Small intestine (tissue), 7 donors: ENCODE measurements at regions not wholly inside any gene's neighbourhood (a gene's known extent, or its start where the extent isn't known, plus 50 kb on each side); places are given as distances from the start of the nearest gene placed in this dataset.

ENCODE experiments used
- DNase-seq, 2 donors: peaks; one replicate each; pipeline versions ENCODE4 v3.0.0 to v3.0.0-alpha.2; 2013
- FAIRE-seq: peaks from 2 replicates; lab custom pipeline; 2012; peaks lifted over from hg19 to GRCh38; lab: Jason Lieb, UNC
- H3K27ac ChIP-seq, 3 donors: one replicate each; pipeline ENCODE4 v1.5.1; 2013; ENCODE audit warnings: low read length in 2 of 3, mild to moderate bottlenecking in 2 of 3, control low read depth in 1 of 3, inconsistent platforms in 1 of 3, low read depth in 1 of 3, moderate library complexity in 1 of 3
- H3K27me3 ChIP-seq, 3 donors: one replicate each; pipeline ENCODE4 v1.6.1; 2013; ENCODE audit warnings: low read length in 3 of 3, inconsistent platforms in 1 of 3; ENCODE audit not compliant: control insufficient read depth in 3 of 3, insufficient read depth in 3 of 3
- H3K36me3 ChIP-seq, 3 donors: one replicate each; pipeline ENCODE4 v1.6.1; 2013; ENCODE audit warnings: low read length in 3 of 3, inconsistent platforms in 1 of 3, low read depth in 1 of 3, mild to moderate bottlenecking in 1 of 3, moderate library complexity in 1 of 3; ENCODE audit not compliant: control insufficient read depth in 3 of 3, insufficient read depth in 2 of 3
- H3K4me1 ChIP-seq, 3 donors: one replicate each; pipeline ENCODE4 v1.6.1; 2013; ENCODE audit warnings: low read length in 2 of 3, inconsistent platforms in 1 of 3, low read depth in 1 of 3, mild to moderate bottlenecking in 1 of 3, moderate library complexity in 1 of 3; ENCODE audit not compliant: control insufficient read depth in 3 of 3, insufficient read depth in 2 of 3
- H3K4me3 ChIP-seq, 3 donors: one replicate each; pipeline ENCODE4 v1.5.1; 2013; ENCODE audit warnings: low read length in 3 of 3, control low read depth in 1 of 3, inconsistent platforms in 1 of 3, low read depth in 1 of 3, mild to moderate bottlenecking in 1 of 3, moderate library complexity in 1 of 3
- H3K9me3 ChIP-seq, 2 donors: one replicate each; pipeline ENCODE4 v1.6.1; 2013; ENCODE audit warnings: low read depth in 1 of 2, low read length in 1 of 2; ENCODE audit not compliant: control insufficient read depth in 2 of 2, insufficient read depth in 1 of 2
- WGBS, 3 donors: extraction: QIAGEN DNeasy Blood & Tissue Kit; methylation state at CpG; one replicate each; pipeline ENCODE4 v1.1.7; 2013; 5-methylcytosine and 5-hydroxymethylcytosine counted together
- donor health status: healthy with polysubstance abuse.
- donor health status: control.
- donor health status: control.
- donor health status: Bipolar disorder and iron deficiency.
- donor health status: healthy.

- no peak for FAIRE-seq
- DNase-seq: no peak
- no peaks in the 10 kb centered on the region for H3K36me3 ChIP-seq
- peaks cover 0 to 3% (median 0%) of the 10 kb centered on the region in 3 donors for H3K27me3 ChIP-seq
- WGBS, 3 donors: 82 to 83% (median 82%) methylated on average over 12 of the region's 12 CpGs
- no peaks in the 10 kb centered on the region for H3K4me1 ChIP-seq
- no peak overlapping the region for H3K4me3 ChIP-seq
- no peak overlapping the region for H3K27ac ChIP-seq
- no peaks in the 10 kb centered on the region for H3K9me3 ChIP-seq
These were observed 62.2 kb upstream of the SDK2 start for GRCh38 chr17:73706428-73706827.

- Histone ChIP-seq H3K9me3 (no peaks in the 10 kb centered on the region), H3K27ac (no peak overlapping the region), H3K27me3 (peaks cover 0 to 3% (median 0%) of the 10 kb centered on the region in 3 donors), H3K4me3 (no peak overlapping the region), H3K4me1 (no peaks in the 10 kb centered on the region), H3K36me3 (no peaks in the 10 kb centered on the region)
- WGBS, 3 donors: 61 to 69% (median 64%) methylated on average over 9 of the region's 9 CpGs
- FAIRE-seq (no peak), DNase-seq (no peak)
These were observed 62.6 kb upstream of the SDK2 start for GRCh38 chr17:73706858-73707257.

GRCh38 chr17:73707358-73707757 is 63.1 kb upstream of the SDK2 start:
- 67 to 88% (median 82%) methylated on average over 4 of the region's 4 CpGs for WGBS, 3 donors
- DNase-seq (no peak), FAIRE-seq (no peak)
- Histone ChIP-seq H3K4me3 (no peak overlapping the region), H3K27me3 (peaks cover 0 to 3% (median 0%) of the 10 kb centered on the region in 3 donors), H3K4me1 (no peaks in the 10 kb centered on the region), H3K27ac (no peak overlapping the region), H3K36me3 (no peaks in the 10 kb centered on the region), H3K9me3 (no peaks in the 10 kb centered on the region)

- DNase-seq (peak; percentile 66 to 71), FAIRE-seq (no peak)
- no peaks in the 10 kb centered on the region for H3K4me1 ChIP-seq
- no peaks in the 10 kb centered on the region for H3K36me3 ChIP-seq
- H3K27ac ChIP-seq: no peak overlapping the region
- H3K9me3 ChIP-seq: no peaks in the 10 kb centered on the region
- WGBS, 3 donors: 11 to 16% (median 11%) methylated on average over 15 of the region's 15 CpGs
- peaks cover 0 to 10% (median 4%) of the 10 kb centered on the region in 3 donors for H3K27me3 ChIP-seq
- H3K4me3 ChIP-seq: no peak overlapping the region
These were observed 65.9 kb upstream of the SDK2 start for GRCh38 chr17:73710095-73710592.

GRCh38 chr17:73711184-73711583 is 66.9 kb upstream of the SDK2 start:
- Histone ChIP-seq H3K9me3 (no peaks in the 10 kb centered on the region), H3K4me1 (no peaks in the 10 kb centered on the region), H3K27ac (no peak overlapping the region), H3K36me3 (no peaks in the 10 kb centered on the region), H3K27me3 (peaks cover 0 to 10% (median 4%) of the 10 kb centered on the region in 3 donors), H3K4me3 (no peak overlapping the region)
- DNase-seq (no peak), FAIRE-seq (no peak)
- WGBS, 3 donors: 47 to 60% (median 55%) methylated on average over 5 of the region's 5 CpGs

GRCh38 chr17:73711916-73712315 is 67.7 kb upstream of the SDK2 start:
- no peak overlapping the region for H3K27ac ChIP-seq
- FAIRE-seq (no peak), DNase-seq (no peak)
- no peaks in the 10 kb centered on the region for H3K4me1 ChIP-seq
- peaks cover 0 to 10% (median 4%) of the 10 kb centered on the region in 3 donors for H3K27me3 ChIP-seq
- 81 to 86% (median 82%) methylated on average over 7 to 8 of the region's 8 CpGs for WGBS, 3 donors
- H3K4me3 ChIP-seq: no peak overlapping the region
- H3K9me3 ChIP-seq: no peaks in the 10 kb centered on the region
- H3K36me3 ChIP-seq: no peaks in the 10 kb centered on the region

GRCh38 chr17:73713136-73713535 is 68.9 kb upstream of the SDK2 start:
- Histone ChIP-seq H3K27me3 (peaks cover 0 to 10% (median 4%) of the 10 kb centered on the region in 3 donors), H3K27ac (no peak overlapping the region), H3K4me3 (no peak overlapping the region), H3K36me3 (peaks cover 0 to 2% (median 0%) of the 10 kb centered on the region in 3 donors), H3K9me3 (no peaks in the 10 kb centered on the region), H3K4me1 (peaks cover 0 to 5% (median 0%) of the 10 kb centered on the region in 3 donors)
- DNase-seq: no peak
- no peak for FAIRE-seq
- WGBS, 3 donors: 27 to 41% (median 41%) methylated on average over 9 of the region's 9 CpGs

GRCh38 chr17:73715769-73716168 is 71.5 kb upstream of the SDK2 start:
- peaks cover 0 to 10% (median 4%) of the 10 kb centered on the region in 3 donors for H3K27me3 ChIP-seq
- no peak for FAIRE-seq
- no peak overlapping the region for H3K4me3 ChIP-seq
- WGBS, 3 donors: 68 to 71% (median 71%) methylated on average over 10 of the region's 10 CpGs
- peaks cover 0 to 2% (median 0%) of the 10 kb centered on the region in 3 donors for H3K36me3 ChIP-seq
- no peak for DNase-seq
- peaks cover 0 to 5% (median 0%) of the 10 kb centered on the region in 3 donors for H3K4me1 ChIP-seq
- H3K27ac ChIP-seq: no peak overlapping the region
- peaks cover 0 to 2% of the 10 kb centered on the region in 2 donors for H3K9me3 ChIP-seq

GRCh38 chr17:73717690-73718089 is 73.4 kb upstream of the SDK2 start:
- Histone ChIP-seq H3K27ac (no peak overlapping the region), H3K4me3 (no peak overlapping the region), H3K9me3 (peaks cover 0 to 2% of the 10 kb centered on the region in 2 donors), H3K36me3 (peaks cover 0 to 2% (median 0%) of the 10 kb centered on the region in 3 donors), H3K27me3 (peaks cover 0 to 7% (median 4%) of the 10 kb centered on the region in 3 donors), H3K4me1 (peaks cover 0 to 5% (median 0%) of the 10 kb centered on the region in 3 donors)
- DNase-seq: no peak
- FAIRE-seq: no peak
- WGBS, 3 donors: 38 to 60% (median 58%) methylated on average over 5 of the region's 5 CpGs
